GM23338 (cell line): ENCODE measurements at regions not wholly inside any gene's neighbourhood (a gene's known extent, or its start where the extent isn't known, plus 50 kb on each side); places are given as distances from the start of the nearest gene placed in this dataset.
A peak's percentile ranks its signal among the peaks of the same experiment; 100 is the strongest.

ENCODE experiments used
- ATAC-seq: fragments of 200-7000 bp; cut with Tn5 transposase; 3 replicates; pipeline ENCODE4 v1.9.1; 2020
- DNase-seq: peaks from one replicate; pipeline ENCODE4 v3.0.0-alpha.2; 2015; ENCODE audit warnings: low spot score
- H2AFZ ChIP-seq: fragments of 200-600 bp; sonication (generic); 2 replicates; pipeline ENCODE4 v1.8.0; 2016; ENCODE audit warnings: antibody characterized with exemption, mild to moderate bottlenecking, moderate library complexity
- H3F3A ChIP-seq: fragments of 200-600 bp; sonication (generic); replicated peaks from 2 replicates; pipeline ENCODE4 v1.8.0; 2017; ENCODE audit warnings: antibody characterized with exemption, mixed run types, low read depth
- H3K27ac ChIP-seq: fragments of 200-600 bp; sonication (generic); 2 replicates; pipeline ENCODE4 v1.6.1; 2016; ENCODE audit warnings: low read depth
- H3K27me3 ChIP-seq: fragments of 200-600 bp; sonication (generic); 2 replicates; pipeline ENCODE4 v1.8.0; 2016; ENCODE audit warnings: mild to moderate bottlenecking, mixed run types, moderate library complexity; ENCODE audit not compliant: insufficient read depth
- H3K36me3 ChIP-seq: fragments of 200-600 bp; sonication (generic); 2 replicates; pipeline ENCODE4 v1.8.0; 2016; ENCODE audit warnings: mild to moderate bottlenecking; ENCODE audit not compliant: insufficient read depth
- H3K4me1 ChIP-seq: fragments of 200-600 bp; sonication (generic); 2 replicates; pipeline ENCODE4 v1.8.0; 2016; ENCODE audit warnings: mild to moderate bottlenecking, moderate library complexity; ENCODE audit not compliant: insufficient read depth
- H3K4me2 ChIP-seq: fragments of 200-600 bp; sonication (generic); 2 replicates; pipeline ENCODE4 v1.7.1; 2017; ENCODE audit warnings: mixed run types
- H3K4me3 ChIP-seq: fragments of 200-600 bp; sonication (generic); 2 replicates; pipeline ENCODE4 v1.6.1; 2016; ENCODE audit warnings: mixed run types
- H3K79me2 ChIP-seq: fragments of 200-600 bp; sonication (generic); replicated peaks from 2 replicates; pipeline ENCODE4 v1.8.0; 2017; ENCODE audit warnings: mild to moderate bottlenecking; ENCODE audit not compliant: insufficient read depth
- H3K9me2 ChIP-seq: fragments of 200-600 bp; sonication (generic); 2 replicates; pipeline ENCODE4 v1.8.0; 2017; ENCODE audit not compliant: insufficient read depth
- H4K20me1 ChIP-seq: fragments of 200-600 bp; sonication (generic); replicated peaks from 2 replicates; pipeline ENCODE4 v1.8.0; 2017; ENCODE audit warnings: mild to moderate bottlenecking; ENCODE audit not compliant: insufficient read depth
- H3K27ac Mint-ChIP-seq: 2 replicates; pipeline ENCODE4 v1.8.0; 2020; ENCODE audit warnings: inconsistent platforms, mild to moderate bottlenecking, moderate library complexity, mixed read lengths
- H3K27me3 Mint-ChIP-seq: 3 replicates; pipeline ENCODE4 v1.8.0; 2022; ENCODE audit warnings: low read depth, mild to moderate bottlenecking, moderate library complexity, mixed read lengths, inconsistent platforms; ENCODE audit not compliant: insufficient read depth, poor library complexity
- H3K36me3 Mint-ChIP-seq: 3 replicates; pipeline ENCODE4 v1.8.0; 2021; ENCODE audit warnings: low read depth, mild to moderate bottlenecking, inconsistent platforms, moderate library complexity, mixed read lengths
- H3K4me1 Mint-ChIP-seq: 3 replicates; pipeline ENCODE4 v1.8.0; 2020; ENCODE audit warnings: mild to moderate bottlenecking, inconsistent platforms, mixed read lengths
- H3K4me3 Mint-ChIP-seq: 3 replicates; pipeline ENCODE4 v1.8.0; 2021; ENCODE audit warnings: moderate library complexity, mild to moderate bottlenecking, inconsistent platforms, mixed read lengths
- H3K9me3 Mint-ChIP-seq: 3 replicates; pipeline ENCODE4 v1.8.0; 2020; ENCODE audit warnings: moderate library complexity, mild to moderate bottlenecking, inconsistent platforms, mixed read lengths
- EZH2 ChIP-seq: fragments of 200-600 bp; sonication (generic); IDR thresholded peaks from one replicate; pipeline ENCODE4 v1.8.0; 2017; ENCODE audit warnings: antibody characterized with exemption, mild to moderate bottlenecking, low read depth; ENCODE audit not compliant: unreplicated experiment
- STAT1 ChIP-seq: IDR thresholded peaks from one replicate; pipeline ENCODE4 v1.6.1; 2016; ENCODE audit warnings: antibody characterized with exemption; ENCODE audit not compliant: unreplicated experiment
- ZNF114 ChIP-seq: fragments of 250-450 bp; sonication (Bioruptor Pico); IDR thresholded peaks from 2 replicates; pipeline ENCODE4 v1.5.0; 2020; ENCODE audit warnings: mild to moderate bottlenecking, moderate library complexity
- ZNF331 ChIP-seq: fragments of 250-450 bp; sonication (Bioruptor Pico); IDR thresholded peaks from 2 replicates; pipeline ENCODE4 v1.5.0; 2020; ENCODE audit warnings: low read depth, mild to moderate bottlenecking, moderate library complexity
- ZNF462 ChIP-seq: fragments of 250-450 bp; sonication (Bioruptor Pico); IDR thresholded peaks from 2 replicates; pipeline ENCODE4 v1.5.0; 2020; ENCODE audit warnings: mild to moderate bottlenecking, moderate library complexity
- TF ChIP-seq, protein P1 (sequence below): IDR thresholded peaks from one replicate; pipeline ENCODE4 v1.6.1; 2018; ENCODE audit warnings: antibody characterized with exemption; ENCODE audit not compliant: unreplicated experiment
- TF ChIP-seq, protein P2 (sequence below), 2 experiments: fragments of 200-600 bp in 1 of 2; sonication (generic) in 1 of 2; conservative IDR thresholded peaks; 2 replicates each; pipeline versions ENCODE4 v1.5.1 to v1.6.1; 2016 to 2017; ENCODE audit warnings: antibody characterized with exemption in 2 of 2, low read depth in 2 of 2, mild to moderate bottlenecking in 2 of 2, moderate library complexity in 1 of 2

DNA sequence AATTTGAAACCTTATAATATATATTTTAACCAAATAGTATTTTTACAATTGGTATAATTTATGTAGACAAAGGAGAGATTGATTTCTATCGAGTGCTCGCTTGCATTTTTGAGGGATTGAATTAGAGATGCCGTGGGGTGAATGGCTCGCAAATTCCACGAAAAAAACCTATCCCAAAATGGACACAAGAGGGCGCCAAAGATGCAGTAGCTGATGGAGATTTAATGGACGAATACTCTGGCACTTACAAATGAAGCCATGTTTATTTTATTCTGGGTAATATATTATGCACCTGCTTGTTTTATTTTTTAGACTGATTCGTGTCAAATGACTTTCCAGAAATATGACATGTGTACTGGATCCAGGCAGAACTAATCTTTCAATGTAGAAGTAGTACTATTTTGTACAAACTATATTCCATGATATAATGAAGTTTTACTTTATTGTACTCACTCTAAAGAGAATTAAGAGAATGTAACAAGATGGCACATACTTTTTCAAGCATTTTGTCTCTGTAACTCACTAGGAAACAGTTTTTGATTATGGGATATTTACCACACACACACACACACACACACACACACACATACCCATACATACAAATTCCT lies 505.4 kb downstream of the PLCL1 start:
- Mint-ChIP-seq H3K9me3 (peaks cover 3% of the 10 kb centered on the region; the same call in 2 of the 3 replicates), H3K4me1 (peaks cover 17% of the 10 kb centered on the region), H3K36me3 (peaks cover 2% of the 10 kb centered on the region; the same call in 2 of the 3 replicates), H3K4me3 (no peak overlapping the region), H3K27ac (no peak overlapping the region), H3K27me3 (no peaks in the 10 kb centered on the region)
- no peak for TF ChIP-seq STAT1
- TF ChIP-seq, protein P1, sequence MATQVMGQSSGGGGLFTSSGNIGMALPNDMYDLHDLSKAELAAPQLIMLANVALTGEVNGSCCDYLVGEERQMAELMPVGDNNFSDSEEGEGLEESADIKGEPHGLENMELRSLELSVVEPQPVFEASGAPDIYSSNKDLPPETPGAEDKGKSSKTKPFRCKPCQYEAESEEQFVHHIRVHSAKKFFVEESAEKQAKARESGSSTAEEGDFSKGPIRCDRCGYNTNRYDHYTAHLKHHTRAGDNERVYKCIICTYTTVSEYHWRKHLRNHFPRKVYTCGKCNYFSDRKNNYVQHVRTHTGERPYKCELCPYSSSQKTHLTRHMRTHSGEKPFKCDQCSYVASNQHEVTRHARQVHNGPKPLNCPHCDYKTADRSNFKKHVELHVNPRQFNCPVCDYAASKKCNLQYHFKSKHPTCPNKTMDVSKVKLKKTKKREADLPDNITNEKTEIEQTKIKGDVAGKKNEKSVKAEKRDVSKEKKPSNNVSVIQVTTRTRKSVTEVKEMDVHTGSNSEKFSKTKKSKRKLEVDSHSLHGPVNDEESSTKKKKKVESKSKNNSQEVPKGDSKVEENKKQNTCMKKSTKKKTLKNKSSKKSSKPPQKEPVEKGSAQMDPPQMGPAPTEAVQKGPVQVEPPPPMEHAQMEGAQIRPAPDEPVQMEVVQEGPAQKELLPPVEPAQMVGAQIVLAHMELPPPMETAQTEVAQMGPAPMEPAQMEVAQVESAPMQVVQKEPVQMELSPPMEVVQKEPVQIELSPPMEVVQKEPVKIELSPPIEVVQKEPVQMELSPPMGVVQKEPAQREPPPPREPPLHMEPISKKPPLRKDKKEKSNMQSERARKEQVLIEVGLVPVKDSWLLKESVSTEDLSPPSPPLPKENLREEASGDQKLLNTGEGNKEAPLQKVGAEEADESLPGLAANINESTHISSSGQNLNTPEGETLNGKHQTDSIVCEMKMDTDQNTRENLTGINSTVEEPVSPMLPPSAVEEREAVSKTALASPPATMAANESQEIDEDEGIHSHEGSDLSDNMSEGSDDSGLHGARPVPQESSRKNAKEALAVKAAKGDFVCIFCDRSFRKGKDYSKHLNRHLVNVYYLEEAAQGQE, result no peak
- no peak for TF ChIP-seq ZNF331 (CRISPR knock-in tag)
- TF ChIP-seq, protein P2, sequence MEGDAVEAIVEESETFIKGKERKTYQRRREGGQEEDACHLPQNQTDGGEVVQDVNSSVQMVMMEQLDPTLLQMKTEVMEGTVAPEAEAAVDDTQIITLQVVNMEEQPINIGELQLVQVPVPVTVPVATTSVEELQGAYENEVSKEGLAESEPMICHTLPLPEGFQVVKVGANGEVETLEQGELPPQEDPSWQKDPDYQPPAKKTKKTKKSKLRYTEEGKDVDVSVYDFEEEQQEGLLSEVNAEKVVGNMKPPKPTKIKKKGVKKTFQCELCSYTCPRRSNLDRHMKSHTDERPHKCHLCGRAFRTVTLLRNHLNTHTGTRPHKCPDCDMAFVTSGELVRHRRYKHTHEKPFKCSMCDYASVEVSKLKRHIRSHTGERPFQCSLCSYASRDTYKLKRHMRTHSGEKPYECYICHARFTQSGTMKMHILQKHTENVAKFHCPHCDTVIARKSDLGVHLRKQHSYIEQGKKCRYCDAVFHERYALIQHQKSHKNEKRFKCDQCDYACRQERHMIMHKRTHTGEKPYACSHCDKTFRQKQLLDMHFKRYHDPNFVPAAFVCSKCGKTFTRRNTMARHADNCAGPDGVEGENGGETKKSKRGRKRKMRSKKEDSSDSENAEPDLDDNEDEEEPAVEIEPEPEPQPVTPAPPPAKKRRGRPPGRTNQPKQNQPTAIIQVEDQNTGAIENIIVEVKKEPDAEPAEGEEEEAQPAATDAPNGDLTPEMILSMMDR (conservative IDR thresholded peaks at IDR 0.05; ENCODE audit: low read depth in 2 of 2), result peak; percentile 87 to 88
- 0 out of 2 replicates have a peak, but pooled peaks cover 6% of the 10 kb centered on the region for H3K9me2 ChIP-seq
- H3K4me3 ChIP-seq, result no peak overlapping the region
- H3K4me1 ChIP-seq, result peaks cover 7% of the 10 kb centered on the region; the same call in 1 of the 2 replicates
- DNase-seq (peak; percentile 74), ATAC-seq (no peak)
- no peaks in the 10 kb centered on the region for H3K27me3 ChIP-seq
- H2AFZ ChIP-seq, result no peak overlapping the region
- H4K20me1 ChIP-seq, result no peaks in the 10 kb centered on the region
- H3K36me3 ChIP-seq, result no peaks in the 10 kb centered on the region
- H3K4me2 ChIP-seq, result no peak overlapping the region
- H3F3A ChIP-seq, result no peaks in the 10 kb centered on the region
- H3K79me2 ChIP-seq, result no peaks in the 10 kb centered on the region
- no peak overlapping the region for H3K27ac ChIP-seq

DNA sequence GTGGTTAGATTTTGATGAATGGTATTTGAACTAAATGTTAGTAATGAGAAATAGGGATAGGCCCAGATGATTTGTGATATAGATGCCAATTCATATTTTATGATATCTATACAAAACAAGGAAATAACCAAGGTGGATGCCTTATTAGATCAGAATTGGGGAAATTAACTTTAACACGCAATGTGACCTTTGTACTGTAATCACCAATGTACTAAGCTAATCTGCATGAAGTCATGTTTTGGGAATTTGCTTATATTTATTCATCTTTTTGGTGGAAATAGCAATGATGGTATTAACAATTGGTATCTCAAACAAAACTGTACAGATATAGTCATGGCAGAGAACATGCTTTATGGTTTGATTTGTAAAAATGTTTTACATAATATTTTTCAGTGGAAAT lies 504.7 kb downstream of the PLCL1 start:
- Histone ChIP-seq H3K4me2 (no peak overlapping the region), H3F3A (no peaks in the 10 kb centered on the region), H3K4me3 (no peak overlapping the region), H3K27me3 (no peaks in the 10 kb centered on the region), H3K79me2 (no peaks in the 10 kb centered on the region), H3K9me2 (0 out of 2 replicates have a peak, but pooled peaks cover 6% of the 10 kb centered on the region), H3K4me1 (peaks cover 7% of the 10 kb centered on the region; the same call in 1 of the 2 replicates), H4K20me1 (no peaks in the 10 kb centered on the region), H3K36me3 (no peaks in the 10 kb centered on the region), H3K27ac (no peak overlapping the region), H2AFZ (no peak overlapping the region)
- peaks cover 3% of the 10 kb centered on the region for H3K27me3 Mint-ChIP-seq
- H3K4me1 Mint-ChIP-seq, result peaks cover 18% of the 10 kb centered on the region
- no peak overlapping the region for H3K27ac Mint-ChIP-seq
- ATAC-seq (no peak), DNase-seq (no peak)
- peaks cover 2% of the 10 kb centered on the region; the same call in 2 of the 3 replicates for H3K36me3 Mint-ChIP-seq
- H3K4me3 Mint-ChIP-seq, result no peak overlapping the region
- peaks cover 3% of the 10 kb centered on the region; the same call in 2 of the 3 replicates for H3K9me3 Mint-ChIP-seq
- TF ChIP-seq ZNF114 (CRISPR knock-in tag) (no peak), ZNF462 (no peak), STAT1 (no peak), ZNF331 (CRISPR knock-in tag) (no peak), EZH2 (no peak)
